Endothelial cell (in vitro differentiated cells): ENCODE measurements at regions not wholly inside any gene's neighbourhood (a gene's known extent, or its start where the extent isn't known, plus 50 kb on each side); places are given as distances from the start of the nearest gene placed in this dataset.

ENCODE experiments used
- DNase-seq: peaks from one replicate; pipeline ENCODE4 v3.0.0; 2021; ENCODE audit warnings: low spot score
- H3K27ac Mint-ChIP-seq: one replicate; pipeline ENCODE4 v1.8.0; 2021; ENCODE audit warnings: mixed read lengths, inconsistent platforms; ENCODE audit not compliant: unreplicated experiment
- H3K27me3 Mint-ChIP-seq: one replicate; pipeline ENCODE4 v1.8.0; 2021; ENCODE audit warnings: mild to moderate bottlenecking, moderate library complexity, mixed read lengths, inconsistent platforms; ENCODE audit not compliant: unreplicated experiment
- H3K36me3 Mint-ChIP-seq: one replicate; pipeline ENCODE4 v1.8.0; 2021; ENCODE audit warnings: mild to moderate bottlenecking, low read depth, mixed read lengths, inconsistent platforms; ENCODE audit not compliant: unreplicated experiment
- H3K4me1 Mint-ChIP-seq: one replicate; pipeline ENCODE4 v1.8.0; 2021; ENCODE audit warnings: mild to moderate bottlenecking, mixed read lengths, inconsistent platforms; ENCODE audit not compliant: unreplicated experiment
- H3K4me3 Mint-ChIP-seq: one replicate; pipeline ENCODE4 v1.8.0; 2021; ENCODE audit warnings: mild to moderate bottlenecking, mixed read lengths, inconsistent platforms; ENCODE audit not compliant: unreplicated experiment
- H3K9me3 Mint-ChIP-seq: one replicate; pipeline ENCODE4 v1.8.0; 2021; ENCODE audit warnings: mixed read lengths, inconsistent platforms; ENCODE audit not compliant: unreplicated experiment
- CTCF ChIP-seq: fragments of 200-600 bp; sonication (generic); IDR thresholded peaks from one replicate; pipeline ENCODE4 v1.5.0; 2021; ENCODE audit warnings: antibody characterized with exemption; ENCODE audit not compliant: unreplicated experiment

GRCh38 chr18:73901151-73901550 is 246.5 kb downstream of the FBXO15 start:
- Mint-ChIP-seq H3K4me3 (no peak overlapping the region), H3K27me3 (no peaks in the 10 kb centered on the region), H3K9me3 (no peaks in the 10 kb centered on the region), H3K27ac (no peak overlapping the region), H3K36me3 (no peaks in the 10 kb centered on the region), H3K4me1 (no peaks in the 10 kb centered on the region)
- DNase-seq: no peak
- no peak for TF ChIP-seq CTCF

- no peaks in the 10 kb centered on the region for H3K36me3 Mint-ChIP-seq
- no peaks in the 10 kb centered on the region for H3K4me1 Mint-ChIP-seq
- TF ChIP-seq CTCF: no peak
- no peak for DNase-seq
- H3K27ac Mint-ChIP-seq: no peak overlapping the region
- no peaks in the 10 kb centered on the region for H3K9me3 Mint-ChIP-seq
- no peaks in the 10 kb centered on the region for H3K27me3 Mint-ChIP-seq
- H3K4me3 Mint-ChIP-seq: no peak overlapping the region
Observed at GRCh38 chr18:73900106-73900835, 247.4 kb downstream of the FBXO15 start.

GRCh38 chr18:73897517-73897916 is 250.1 kb downstream of the FBXO15 start:
- Mint-ChIP-seq H3K4me1 (no peaks in the 10 kb centered on the region), H3K27ac (no peak overlapping the region), H3K36me3 (no peaks in the 10 kb centered on the region), H3K27me3 (no peaks in the 10 kb centered on the region), H3K9me3 (no peaks in the 10 kb centered on the region), H3K4me3 (no peak overlapping the region)
- DNase-seq: no peak
- no peak for TF ChIP-seq CTCF

GRCh38 chr18:73896685-73897084 is 250.9 kb downstream of the FBXO15 start:
- Mint-ChIP-seq H3K9me3 (no peaks in the 10 kb centered on the region), H3K4me3 (no peak overlapping the region), H3K27me3 (no peaks in the 10 kb centered on the region), H3K27ac (no peak overlapping the region), H3K36me3 (no peaks in the 10 kb centered on the region), H3K4me1 (no peaks in the 10 kb centered on the region)
- DNase-seq: no peak
- no peak for TF ChIP-seq CTCF

- no peaks in the 10 kb centered on the region for H3K27me3 Mint-ChIP-seq
- H3K9me3 Mint-ChIP-seq: no peaks in the 10 kb centered on the region
- H3K4me1 Mint-ChIP-seq: no peaks in the 10 kb centered on the region
- no peaks in the 10 kb centered on the region for H3K36me3 Mint-ChIP-seq
- DNase-seq: no peak
- no peak for TF ChIP-seq CTCF
- no peak overlapping the region for H3K4me3 Mint-ChIP-seq
- no peak overlapping the region for H3K27ac Mint-ChIP-seq
Observed at GRCh38 chr18:73895701-73896100, 251.9 kb downstream of the FBXO15 start.
